ENCODE measurements at regions not wholly inside any gene's neighbourhood (a gene's known extent, or its start where the extent isn't known, plus 50 kb on each side); places are given as distances from the start of the nearest gene placed in this dataset.
A peak's percentile ranks its signal among the peaks of the same experiment; 100 is the strongest.

GRCh38 chr5:74286734-74287695, 353.5 kb downstream of the ENC1 start:
- TF ChIP-seq RAD21 (conservative IDR thresholded peaks at IDR 0.05) (no peak), POLR2AphosphoS5 (IDR thresholded peaks at IDR 0.05) (peak; percentile 48), CTCF (IDR thresholded peaks at IDR 0.05; ENCODE audit: poor library complexity, severe bottlenecking) (no peak)
